ENCODE measurements at regions not wholly inside any gene's neighbourhood (a gene's known extent, or its start where the extent isn't known, plus 50 kb on each side); places are given as distances from the start of the nearest gene placed in this dataset.

- BruUV-seq (replicated peaks): no TSS peak
- no peak overlapping the region for H3K27ac Mint-ChIP-seq (ENCODE audit: low read depth, unreplicated experiment)
- TF ChIP-seq CTCF (IDR thresholded peaks at IDR 0.05; ENCODE audit: unreplicated experiment): no peak
- CTCF ChIA-PET: no interaction called here
- intact Hi-C loops (cut with micrococcal nuclease): no loop called here
- no peaks in the 10 kb centered on the region for H3K27me3 Mint-ChIP-seq (ENCODE audit: insufficient read depth, unreplicated experiment)
- no peak for DNase-seq (ENCODE audit: unreplicated experiment)
- no peak overlapping the region for H3K4me3 Mint-ChIP-seq (ENCODE audit: unreplicated experiment)
- no peaks in the 10 kb centered on the region for H3K36me3 Mint-ChIP-seq (ENCODE audit: insufficient read depth, unreplicated experiment)
- no peaks in the 10 kb centered on the region for H3K4me1 Mint-ChIP-seq (ENCODE audit: insufficient read depth, unreplicated experiment)
- POLR2A ChIA-PET: no interaction called here
- no peaks in the 10 kb centered on the region for H3K9me3 Mint-ChIP-seq (ENCODE audit: unreplicated experiment)
These were observed 588.3 kb upstream of the USP24 start for GRCh38 chr1:55803429-55803828.

GRCh38 chr1:55801481-55801880 is 586.3 kb upstream of the USP24 start:
- H3K9me3 Mint-ChIP-seq (ENCODE audit: unreplicated experiment): no peaks in the 10 kb centered on the region
- no peaks in the 10 kb centered on the region for H3K36me3 Mint-ChIP-seq (ENCODE audit: insufficient read depth, unreplicated experiment)
- H3K27me3 Mint-ChIP-seq (ENCODE audit: insufficient read depth, unreplicated experiment): no peaks in the 10 kb centered on the region
- no peak for TF ChIP-seq CTCF (IDR thresholded peaks at IDR 0.05; ENCODE audit: unreplicated experiment)
- BruUV-seq (replicated peaks): no TSS peak
- no peak overlapping the region for H3K4me3 Mint-ChIP-seq (ENCODE audit: unreplicated experiment)
- CTCF ChIA-PET: no interaction called here
- intact Hi-C loops (cut with micrococcal nuclease): no loop called here
- DNase-seq (ENCODE audit: unreplicated experiment): no peak
- POLR2A ChIA-PET: no interaction called here
- H3K4me1 Mint-ChIP-seq (ENCODE audit: insufficient read depth, unreplicated experiment): no peaks in the 10 kb centered on the region
- no peak overlapping the region for H3K27ac Mint-ChIP-seq (ENCODE audit: low read depth, unreplicated experiment)

- intact Hi-C loops (cut with micrococcal nuclease): no loop called here
- no peaks in the 10 kb centered on the region for H3K9me3 Mint-ChIP-seq (ENCODE audit: unreplicated experiment)
- H3K36me3 Mint-ChIP-seq (ENCODE audit: insufficient read depth, unreplicated experiment): no peaks in the 10 kb centered on the region
- ChIA-PET CTCF (interaction anchor here (0.6 kb wide), 1 partner anchor 9 kb away, joined by 3 read pairs; no protein-coding TSS in a partner anchor), POLR2A (no interaction called here)
- H3K27me3 Mint-ChIP-seq (ENCODE audit: insufficient read depth, unreplicated experiment): no peaks in the 10 kb centered on the region
- no peak overlapping the region for H3K4me3 Mint-ChIP-seq (ENCODE audit: unreplicated experiment)
- H3K27ac Mint-ChIP-seq (ENCODE audit: low read depth, unreplicated experiment): no peak overlapping the region
- no TSS peak for BruUV-seq (replicated peaks)
- TF ChIP-seq CTCF (IDR thresholded peaks at IDR 0.05; ENCODE audit: unreplicated experiment): no peak
- H3K4me1 Mint-ChIP-seq (ENCODE audit: insufficient read depth, unreplicated experiment): no peaks in the 10 kb centered on the region
- no peak for DNase-seq (ENCODE audit: unreplicated experiment)
These were observed 585.3 kb upstream of the USP24 start for GRCh38 chr1:55800503-55800902.

- H3K4me1 Mint-ChIP-seq (ENCODE audit: insufficient read depth, unreplicated experiment): no peaks in the 10 kb centered on the region
- TF ChIP-seq CTCF (IDR thresholded peaks at IDR 0.05; ENCODE audit: unreplicated experiment): no peak
- H3K36me3 Mint-ChIP-seq (ENCODE audit: insufficient read depth, unreplicated experiment): no peaks in the 10 kb centered on the region
- ChIA-PET POLR2A (interaction anchor here (0.7 kb wide), 1 partner anchor 184 kb away, joined by 3 read pairs; no protein-coding TSS in a partner anchor), CTCF (interaction anchor here (0.6 to 1.2 kb wide), 2 partner anchors 12 to 14 kb away, joined by 3 to 5 read pairs; no protein-coding TSS in a partner anchor)
- BruUV-seq (replicated peaks): no TSS peak
- no peak for DNase-seq (ENCODE audit: unreplicated experiment)
- no peaks in the 10 kb centered on the region for H3K27me3 Mint-ChIP-seq (ENCODE audit: insufficient read depth, unreplicated experiment)
- H3K9me3 Mint-ChIP-seq (ENCODE audit: unreplicated experiment): no peaks in the 10 kb centered on the region
- H3K4me3 Mint-ChIP-seq (ENCODE audit: unreplicated experiment): no peak overlapping the region
- intact Hi-C loops (cut with micrococcal nuclease): no loop called here
- H3K27ac Mint-ChIP-seq (ENCODE audit: low read depth, unreplicated experiment): no peak overlapping the region
These were observed 578.7 kb upstream of the USP24 start for GRCh38 chr1:55793856-55794255.

All from MCF 10A (cell line).